OCI-LY3 (cell line): ENCODE measurements at regions not wholly inside any gene's neighbourhood (a gene's known extent, or its start where the extent isn't known, plus 50 kb on each side); places are given as distances from the start of the nearest gene placed in this dataset.

Experiments
- H2AFZ ChIP-seq: fragments of 200-600, 300-600 bp; shearing (Covaris generic); 2 replicates; pipeline ENCODE4 v1.6.0; 2014; ENCODE audit warnings: antibody characterized with exemption, low read depth, low read length
- H3K27ac ChIP-seq: fragments of 200-600, 300-600 bp; sonication (generic); 2 replicates; pipeline ENCODE4 v1.5.1; 2014; ENCODE audit warnings: mild to moderate bottlenecking, low read length, moderate library complexity, mixed read lengths
- H3K27me3 ChIP-seq: fragments of 200-600, 300-600 bp; sonication (generic); 2 replicates; pipeline ENCODE4 v1.6.1; 2014; ENCODE audit warnings: low read depth, low read length, mixed read lengths
- H3K36me3 ChIP-seq: fragments of 200-600, 300-600 bp; sonication (generic); replicated peaks from 2 replicates; pipeline ENCODE3; 2014; ENCODE audit warnings: low read depth, low read length, mixed read lengths
- H3K4me1 ChIP-seq: fragments of 300-600, 200-600 bp; sonication (generic); 2 replicates; pipeline ENCODE4 v1.6.1; 2014; ENCODE audit warnings: low read length, mixed read lengths
- H3K4me2 ChIP-seq: fragments of 200-600, 300-600 bp; sonication (generic); 2 replicates; pipeline ENCODE4 v1.6.1; 2014; ENCODE audit warnings: low read length, mixed read lengths
- H3K4me3 ChIP-seq: fragments of 300-600, 200-600 bp; sonication (generic); 2 replicates; pipeline ENCODE4 v1.5.1; 2014; ENCODE audit warnings: antibody characterized with exemption, mild to moderate bottlenecking, low read length, moderate library complexity
- H3K79me2 ChIP-seq: fragments of 300-600, 200-600 bp; shearing (Covaris generic); 2 replicates; pipeline ENCODE4 v1.6.1; 2014; ENCODE audit warnings: mild to moderate bottlenecking, low read length, mixed read lengths
- H3K9ac ChIP-seq: fragments of 300-600, 200-600 bp; shearing (Covaris generic); 2 replicates; pipeline ENCODE4 v1.6.0; 2014; ENCODE audit warnings: mild to moderate bottlenecking, low read length, moderate library complexity
- H3K9me3 ChIP-seq: fragments of 200-600, 300-600 bp; shearing (Covaris generic); 2 replicates; pipeline ENCODE4 v1.6.1; 2014; ENCODE audit warnings: low read length, mixed read lengths; ENCODE audit not compliant: insufficient read depth
- H4K20me1 ChIP-seq: fragments of 200-600, 300-600 bp; sonication (generic); 2 replicates; pipeline ENCODE4 v1.6.1; 2016; ENCODE audit warnings: low read length, mixed read lengths; ENCODE audit not compliant: insufficient read depth
- EZH2phosphoT487 ChIP-seq: fragments of 200-600 bp; shearing (Covaris generic); IDR thresholded peaks from 2 replicates; pipeline ENCODE4 v1.6.1; 2018; ENCODE audit warnings: antibody characterized with exemption, mixed run types, low read depth
- TF ChIP-seq, protein P1 (sequence below): fragments of 200-600, 300-600 bp; sonication (generic); IDR thresholded peaks from 2 replicates; pipeline ENCODE4 v1.5.1; 2014; ENCODE audit warnings: antibody characterized with exemption, low read length, low read depth

DNA sequence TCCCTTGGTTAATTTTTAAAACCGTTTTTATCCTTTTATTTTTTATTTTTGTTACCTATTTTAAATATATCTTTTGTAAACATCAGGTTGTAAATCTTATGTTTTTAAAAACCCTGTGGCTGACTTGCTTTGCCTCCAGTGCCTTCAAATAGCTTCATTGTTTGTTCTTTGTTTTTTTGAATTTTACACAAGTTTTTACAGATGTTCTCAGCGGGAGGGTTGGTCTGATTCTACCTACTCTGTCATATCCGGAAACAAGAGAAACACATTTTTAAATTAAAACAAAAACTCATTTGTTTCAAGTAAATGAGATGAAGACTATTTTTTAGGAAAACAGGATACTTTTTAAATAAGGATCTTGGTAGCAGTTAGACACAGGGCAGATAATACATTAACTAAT, 129.0 kb upstream of the THRB start:
- TF ChIP-seq, protein P1, sequence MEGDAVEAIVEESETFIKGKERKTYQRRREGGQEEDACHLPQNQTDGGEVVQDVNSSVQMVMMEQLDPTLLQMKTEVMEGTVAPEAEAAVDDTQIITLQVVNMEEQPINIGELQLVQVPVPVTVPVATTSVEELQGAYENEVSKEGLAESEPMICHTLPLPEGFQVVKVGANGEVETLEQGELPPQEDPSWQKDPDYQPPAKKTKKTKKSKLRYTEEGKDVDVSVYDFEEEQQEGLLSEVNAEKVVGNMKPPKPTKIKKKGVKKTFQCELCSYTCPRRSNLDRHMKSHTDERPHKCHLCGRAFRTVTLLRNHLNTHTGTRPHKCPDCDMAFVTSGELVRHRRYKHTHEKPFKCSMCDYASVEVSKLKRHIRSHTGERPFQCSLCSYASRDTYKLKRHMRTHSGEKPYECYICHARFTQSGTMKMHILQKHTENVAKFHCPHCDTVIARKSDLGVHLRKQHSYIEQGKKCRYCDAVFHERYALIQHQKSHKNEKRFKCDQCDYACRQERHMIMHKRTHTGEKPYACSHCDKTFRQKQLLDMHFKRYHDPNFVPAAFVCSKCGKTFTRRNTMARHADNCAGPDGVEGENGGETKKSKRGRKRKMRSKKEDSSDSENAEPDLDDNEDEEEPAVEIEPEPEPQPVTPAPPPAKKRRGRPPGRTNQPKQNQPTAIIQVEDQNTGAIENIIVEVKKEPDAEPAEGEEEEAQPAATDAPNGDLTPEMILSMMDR: no peak
- no peak overlapping the region for H3K9ac ChIP-seq
- no peaks in the 10 kb centered on the region for H3K4me1 ChIP-seq
- H3K36me3 ChIP-seq: no peaks in the 10 kb centered on the region
- no peaks in the 10 kb centered on the region for H4K20me1 ChIP-seq
- no peak overlapping the region for H3K4me3 ChIP-seq
- no peak overlapping the region for H3K27ac ChIP-seq
- no peak overlapping the region for H2AFZ ChIP-seq
- H3K4me2 ChIP-seq: no peak overlapping the region
- H3K27me3 ChIP-seq: no peaks in the 10 kb centered on the region
- no peaks in the 10 kb centered on the region for H3K9me3 ChIP-seq
- no peaks in the 10 kb centered on the region for H3K79me2 ChIP-seq

DNA sequence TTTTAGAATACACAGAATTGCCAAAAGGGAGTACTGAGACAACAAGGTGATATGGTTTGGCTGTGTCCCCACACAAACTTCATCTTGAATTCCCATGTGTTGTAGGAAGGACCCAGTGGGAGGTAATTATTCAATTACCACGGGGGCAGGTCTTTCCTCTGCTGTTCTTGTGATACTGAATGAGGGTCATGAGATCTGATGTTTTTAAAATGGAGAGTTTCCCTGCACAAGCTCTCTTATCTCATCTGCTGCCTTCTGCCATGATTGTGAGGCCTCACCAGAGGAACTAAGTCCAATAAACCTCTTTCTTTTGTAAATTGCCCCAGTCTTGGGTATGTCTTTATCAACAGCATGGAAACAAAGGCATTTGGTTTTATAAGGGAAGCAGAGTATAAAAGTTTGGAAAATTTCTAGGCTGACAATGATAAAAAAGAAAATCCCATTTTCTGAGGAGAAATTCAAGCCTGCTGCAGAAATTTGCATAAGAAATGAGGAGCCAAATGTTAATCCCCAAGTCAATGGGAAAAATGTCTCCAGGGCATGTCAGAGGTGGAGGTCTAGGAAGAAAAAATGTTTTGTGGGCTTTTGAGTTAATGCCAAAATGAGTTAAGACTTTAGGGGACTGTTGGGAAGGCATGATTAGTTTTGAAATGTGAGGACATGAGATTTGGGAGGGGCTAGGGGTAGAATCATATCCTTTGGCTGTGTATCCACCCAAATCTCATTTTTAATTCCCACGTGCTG, 130.5 kb upstream of the THRB start:
- Histone ChIP-seq H2AFZ (no peak overlapping the region), H3K36me3 (no peaks in the 10 kb centered on the region), H3K79me2 (no peaks in the 10 kb centered on the region), H3K27ac (no peak overlapping the region), H3K4me3 (no peak overlapping the region), H3K9me3 (no peaks in the 10 kb centered on the region), H3K27me3 (no peaks in the 10 kb centered on the region), H3K4me2 (no peak overlapping the region), H4K20me1 (no peaks in the 10 kb centered on the region), H3K4me1 (no peaks in the 10 kb centered on the region), H3K9ac (no peak overlapping the region)
- TF ChIP-seq, protein P1: no peak
- TF ChIP-seq EZH2phosphoT487: no peak

DNA sequence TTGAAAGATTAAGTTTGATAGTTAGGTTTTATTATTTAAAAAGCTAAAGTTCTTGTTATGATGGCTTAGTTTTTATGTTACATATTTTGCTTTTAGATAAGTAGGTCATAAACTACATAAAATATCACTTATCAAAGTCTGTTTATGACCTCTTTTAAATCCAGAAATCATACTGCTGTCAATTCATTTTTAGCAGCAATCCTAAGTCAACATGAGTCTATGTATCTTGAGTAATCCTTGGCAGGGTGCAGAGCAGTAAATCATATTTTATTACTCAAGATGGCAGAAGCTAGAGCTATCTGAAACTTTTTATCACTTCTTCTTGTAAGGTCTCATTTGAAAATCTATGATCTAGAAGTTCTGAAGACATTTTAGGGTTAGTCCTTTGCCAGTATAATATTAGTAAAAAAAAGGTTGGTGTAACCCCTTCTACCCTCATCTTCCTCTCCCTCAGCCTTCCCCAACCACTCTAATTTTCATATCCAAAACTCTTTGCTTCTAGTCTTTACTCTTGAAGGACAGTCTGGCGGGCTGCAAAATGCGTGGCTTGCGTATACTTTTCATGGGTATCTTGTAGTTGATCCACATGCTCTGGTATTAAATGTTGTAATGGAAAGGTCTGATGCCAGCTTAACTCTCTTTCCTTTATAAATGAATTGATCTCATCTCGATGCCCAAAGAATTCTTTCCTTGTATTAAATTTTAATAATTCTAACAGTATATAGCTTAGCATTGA, 134.0 kb upstream of the THRB start:
- H3K27ac ChIP-seq: no peak overlapping the region
- H3K4me2 ChIP-seq: no peak overlapping the region
- no peaks in the 10 kb centered on the region for H4K20me1 ChIP-seq
- no peaks in the 10 kb centered on the region for H3K9me3 ChIP-seq
- TF ChIP-seq, protein P1: no peak
- no peak for TF ChIP-seq EZH2phosphoT487
- peaks cover 5% of the 10 kb centered on the region; the same call in 1 of the 2 replicates for H3K27me3 ChIP-seq
- H3K9ac ChIP-seq: no peak overlapping the region
- no peak overlapping the region for H2AFZ ChIP-seq
- H3K4me1 ChIP-seq: no peaks in the 10 kb centered on the region
- H3K79me2 ChIP-seq: no peaks in the 10 kb centered on the region
- H3K36me3 ChIP-seq: no peaks in the 10 kb centered on the region
- no peak overlapping the region for H3K4me3 ChIP-seq

DNA sequence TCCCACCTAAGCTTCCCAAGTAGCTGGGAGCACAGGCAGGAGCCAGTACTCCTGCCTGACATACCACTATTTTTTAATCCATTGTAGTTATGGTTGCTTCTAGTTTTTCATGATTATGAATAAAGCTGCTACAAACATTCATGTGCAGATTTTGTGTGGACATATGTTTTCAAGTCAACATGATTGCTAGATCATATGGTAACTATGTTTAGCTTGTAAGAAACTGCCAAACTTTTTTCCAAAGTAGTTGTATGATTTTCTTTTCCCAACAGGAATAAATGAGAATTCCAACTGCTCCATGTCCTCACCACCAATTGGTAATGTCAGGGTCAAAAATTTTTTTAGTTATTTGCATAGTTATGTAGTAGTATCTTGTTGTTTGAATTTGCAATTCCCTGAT, 136.8 kb upstream of the THRB start:
- Histone ChIP-seq H2AFZ (no peak overlapping the region), H3K4me1 (no peaks in the 10 kb centered on the region), H3K79me2 (no peaks in the 10 kb centered on the region), H4K20me1 (no peaks in the 10 kb centered on the region), H3K27me3 (peaks cover 5% of the 10 kb centered on the region; the same call in 1 of the 2 replicates), H3K36me3 (no peaks in the 10 kb centered on the region), H3K27ac (no peak overlapping the region), H3K4me3 (no peak overlapping the region), H3K4me2 (no peak overlapping the region), H3K9ac (no peak overlapping the region), H3K9me3 (no peaks in the 10 kb centered on the region)
- no peak for TF ChIP-seq EZH2phosphoT487
- TF ChIP-seq, protein P1: no peak
